HepG2 (cell line): ENCODE measurements at regions not wholly inside any gene's neighbourhood (a gene's known extent, or its start where the extent isn't known, plus 50 kb on each side); places are given as distances from the start of the nearest gene placed in this dataset.

Source experiments
- ATAC-seq: fragments of 200-7000 bp; cut with Tn5 transposase; 3 replicates; pipeline ENCODE4 v1.9.1; 2020; ENCODE audit warnings: mild to moderate bottlenecking, moderate library complexity
- BruUV-seq: library from RNA; stranded (reverse); fragments of 400-500 nt; replicated peaks from 2 replicates; lab custom pipeline; 2021; lab: Mats Ljungman, UMichigan
- CTCF ChIA-PET: fragments of 300-600 bp; formaldehyde crosslinking; extraction: SDS; loops from one replicate; lab custom pipeline; 2021; ENCODE audit warnings: low total read pairs, inconsistent platforms, low intra/inter-chr PET ratio; lab: Yijun Ruan, JAX
- POLR2A ChIA-PET: fragments of 350-600 bp; sonication (Branson Sonifier 250); formaldehyde crosslinking; loops from one replicate; lab custom pipeline; 2020; ENCODE audit warnings: antibody characterized with exemption, inconsistent platforms; lab: Yijun Ruan, JAX
- DNase-seq: peaks from one replicate; pipeline ENCODE4 v3.0.0-alpha.2; 2015; ENCODE audit warnings: low spot score
- FAIRE-seq: peaks from 3 replicates; lab custom pipeline; 2011; peaks lifted over from hg19 to GRCh38; lab: Jason Lieb, UNC
- H2AFZ ChIP-seq: one replicate; pipeline ENCODE4 v1.6.1; 2011; ENCODE audit warnings: low read length, inconsistent platforms
- H3K27ac ChIP-seq: fragments of 300-600 bp; 3 replicates; pipeline ENCODE4 v1.8.0; 2011; ENCODE audit warnings: mixed run types, mild to moderate bottlenecking, mixed read lengths, low read length, inconsistent platforms; ENCODE audit not compliant: insufficient read depth; ENCODE audit errors: extremely low read length
- H3K27me3 ChIP-seq, 2 experiments: fragments of 200-600 bp in 1 of 2; 2 replicates in 1 of 2; 3 replicates in 1 of 2; pipeline versions ENCODE4 v1.6.0 to v1.8.0; 2011; ENCODE audit warnings: low read length in 2 of 2, mild to moderate bottlenecking in 2 of 2, moderate library complexity in 2 of 2, inconsistent platforms in 1 of 2; ENCODE audit not compliant: insufficient read depth in 2 of 2, control insufficient read depth in 1 of 2
- H3K36me3 ChIP-seq, 2 experiments: fragments of 200-600 bp in 1 of 2; replicated peaks in 1 of 2; 2 replicates in 1 of 2; 3 replicates in 1 of 2; pipeline versions ENCODE4 v1.5.1 to v1.8.0; 2011; ENCODE audit warnings: low read length in 2 of 2, inconsistent platforms in 1 of 2; ENCODE audit not compliant: insufficient read depth in 2 of 2, control insufficient read depth in 1 of 2
- H3K4me1 ChIP-seq: 2 replicates; pipeline ENCODE4 v1.5.1; 2012; ENCODE audit warnings: low read length, inconsistent platforms; ENCODE audit not compliant: insufficient read depth
- H3K4me2 ChIP-seq: 2 replicates; pipeline ENCODE4 v1.6.0; 2011; ENCODE audit warnings: low read depth, low read length, inconsistent platforms
- H3K4me3 ChIP-seq, 3 experiments: fragments of 200-600 bp in 1 of 3; sonication (generic), shearing (Covaris generic) in 1 of 3; replicated peaks in 1 of 3; 2 replicates each; pipeline ENCODE4 v1.5.1; 2011 to 2016; ENCODE audit warnings: low read length in 3 of 3, inconsistent platforms in 2 of 3, low read depth in 2 of 3, mild to moderate bottlenecking in 2 of 3, control low read depth in 1 of 3, mixed read lengths in 1 of 3; ENCODE audit not compliant: insufficient read depth in 1 of 3
- H3K79me2 ChIP-seq: one replicate; pipeline ENCODE4 v1.6.1; 2011; ENCODE audit warnings: low read length, inconsistent platforms; ENCODE audit not compliant: insufficient read depth
- H3K9ac ChIP-seq: 2 replicates; pipeline ENCODE4 v1.6.0; 2011; ENCODE audit warnings: mild to moderate bottlenecking, low read depth, low read length, inconsistent platforms; ENCODE audit not compliant: insufficient read depth
- H3K9me3 ChIP-seq: 2 replicates; pipeline ENCODE4 v1.5.1; 2012; ENCODE audit warnings: mild to moderate bottlenecking, low read length
- H4K20me1 ChIP-seq: 2 replicates; pipeline ENCODE4 v1.6.0; 2011; ENCODE audit warnings: inconsistent platforms, mild to moderate bottlenecking, low read length, moderate library complexity; ENCODE audit not compliant: insufficient read depth
- HMGXB4 ChIP-seq, 2 experiments: sonication (generic) in 1 of 2; formaldehyde crosslinking in 1 of 2; IDR thresholded peaks; 2 replicates each; pipeline versions ENCODE4 v1.4.0 to v1.6.1; 2018 to 2020; ENCODE audit warnings: missing genetic modification reagents in 2 of 2, borderline replicate concordance in 1 of 2, low read depth in 1 of 2, mild to moderate bottlenecking in 1 of 2, missing biosample characterization in 1 of 2
- TMF1 ChIP-seq: sonication (generic); formaldehyde crosslinking; IDR thresholded peaks from 2 replicates; pipeline ENCODE4 v1.8.1; 2022; ENCODE audit warnings: low read depth, missing genetic modification reagents
- ZNF263 ChIP-seq: sonication (generic); formaldehyde crosslinking; IDR thresholded peaks from 2 replicates; pipeline ENCODE4 v1.4.0; 2020; ENCODE audit warnings: missing genetic modification reagents
- ZNF550 ChIP-seq: sonication (generic); formaldehyde crosslinking; IDR thresholded peaks from 2 replicates; pipeline ENCODE4 v1.4.0; 2020; ENCODE audit warnings: mild to moderate bottlenecking, missing genetic modification reagents, borderline replicate concordance
- ZNF570 ChIP-seq: sonication (generic); formaldehyde crosslinking; IDR thresholded peaks from 2 replicates; pipeline ENCODE4 v1.4.0; 2020; ENCODE audit warnings: mild to moderate bottlenecking, missing genetic modification reagents, borderline replicate concordance
- ZNF598 ChIP-seq: sonication (generic); formaldehyde crosslinking; IDR thresholded peaks from 2 replicates; pipeline ENCODE4 v1.5.1; 2020; ENCODE audit warnings: mild to moderate bottlenecking, missing genetic modification reagents, borderline replicate concordance
- ZNF629 ChIP-seq: sonication (generic); formaldehyde crosslinking; conservative IDR thresholded peaks from 2 replicates; pipeline ENCODE4 v1.5.0; 2020; ENCODE audit warnings: missing genetic modification reagents
- ZNF883 ChIP-seq: sonication (generic); formaldehyde crosslinking; IDR thresholded peaks from 2 replicates; pipeline ENCODE4 v1.5.1; 2020; ENCODE audit warnings: mild to moderate bottlenecking, missing genetic modification reagents; ENCODE audit errors: not compliant biosample characterization
- WGBS: methylation state at CpG from one replicate; pipeline ENCODE4 v1.1.6; 2017; ENCODE audit warnings: low lambda C conversion rate; 5-methylcytosine and 5-hydroxymethylcytosine counted together
- in situ Hi-C: cut with HindIII; loops from 2 replicates; pipeline ENCODE4 v1.10.0; 2017; ENCODE audit warnings: low pct_unique_long_range_greater_than_20kb; ENCODE audit not compliant: extremely low pct_ligation_motif_present
- intact Hi-C: fragments of 100-400 bp; cut with micrococcal nuclease; formaldehyde crosslinking; loops from one replicate; pipeline ENCODE4 v1.10.0; 2022; ENCODE audit not compliant: unreplicated experiment
- TF ChIP-seq, protein P1 (sequence below): sonication (generic); formaldehyde crosslinking; IDR thresholded peaks from 2 replicates; pipeline ENCODE4 v1.4.0; 2020; ENCODE audit warnings: missing genetic modification reagents, borderline replicate concordance
- TF ChIP-seq, protein P2 (sequence below): IDR thresholded peaks from 2 replicates; pipeline ENCODE4 v1.6.1; 2016; ENCODE audit warnings: low read depth, control low read depth
- TF ChIP-seq, protein P3 (sequence below): sonication (generic); formaldehyde crosslinking; IDR thresholded peaks from 2 replicates; pipeline ENCODE4 v1.8.0; 2022; ENCODE audit warnings: mild to moderate bottlenecking, missing genetic modification reagents, moderate library complexity

- ATAC-seq: no peak
Measured at GRCh38 chr10:118827053-118827452, 72.3 kb upstream of the CACUL1 start.

More at GRCh38 chr10:118827053-118827452, 72.3 kb upstream of the CACUL1 start:
- H3K4me1 ChIP-seq: peaks cover 5% of the 10 kb centered on the region; the same call in 1 of the 2 replicates
- WGBS: no CpG with 5 or more reads among the region's 1 CpG
- no peak overlapping the region for H2AFZ ChIP-seq
- H3K4me3 ChIP-seq: no peak overlapping the region
- DNase-seq (no peak), FAIRE-seq (no peak)
- in situ Hi-C loops (no loop called here), intact Hi-C loops (no loop called here)
- TF ChIP-seq, protein P1, sequence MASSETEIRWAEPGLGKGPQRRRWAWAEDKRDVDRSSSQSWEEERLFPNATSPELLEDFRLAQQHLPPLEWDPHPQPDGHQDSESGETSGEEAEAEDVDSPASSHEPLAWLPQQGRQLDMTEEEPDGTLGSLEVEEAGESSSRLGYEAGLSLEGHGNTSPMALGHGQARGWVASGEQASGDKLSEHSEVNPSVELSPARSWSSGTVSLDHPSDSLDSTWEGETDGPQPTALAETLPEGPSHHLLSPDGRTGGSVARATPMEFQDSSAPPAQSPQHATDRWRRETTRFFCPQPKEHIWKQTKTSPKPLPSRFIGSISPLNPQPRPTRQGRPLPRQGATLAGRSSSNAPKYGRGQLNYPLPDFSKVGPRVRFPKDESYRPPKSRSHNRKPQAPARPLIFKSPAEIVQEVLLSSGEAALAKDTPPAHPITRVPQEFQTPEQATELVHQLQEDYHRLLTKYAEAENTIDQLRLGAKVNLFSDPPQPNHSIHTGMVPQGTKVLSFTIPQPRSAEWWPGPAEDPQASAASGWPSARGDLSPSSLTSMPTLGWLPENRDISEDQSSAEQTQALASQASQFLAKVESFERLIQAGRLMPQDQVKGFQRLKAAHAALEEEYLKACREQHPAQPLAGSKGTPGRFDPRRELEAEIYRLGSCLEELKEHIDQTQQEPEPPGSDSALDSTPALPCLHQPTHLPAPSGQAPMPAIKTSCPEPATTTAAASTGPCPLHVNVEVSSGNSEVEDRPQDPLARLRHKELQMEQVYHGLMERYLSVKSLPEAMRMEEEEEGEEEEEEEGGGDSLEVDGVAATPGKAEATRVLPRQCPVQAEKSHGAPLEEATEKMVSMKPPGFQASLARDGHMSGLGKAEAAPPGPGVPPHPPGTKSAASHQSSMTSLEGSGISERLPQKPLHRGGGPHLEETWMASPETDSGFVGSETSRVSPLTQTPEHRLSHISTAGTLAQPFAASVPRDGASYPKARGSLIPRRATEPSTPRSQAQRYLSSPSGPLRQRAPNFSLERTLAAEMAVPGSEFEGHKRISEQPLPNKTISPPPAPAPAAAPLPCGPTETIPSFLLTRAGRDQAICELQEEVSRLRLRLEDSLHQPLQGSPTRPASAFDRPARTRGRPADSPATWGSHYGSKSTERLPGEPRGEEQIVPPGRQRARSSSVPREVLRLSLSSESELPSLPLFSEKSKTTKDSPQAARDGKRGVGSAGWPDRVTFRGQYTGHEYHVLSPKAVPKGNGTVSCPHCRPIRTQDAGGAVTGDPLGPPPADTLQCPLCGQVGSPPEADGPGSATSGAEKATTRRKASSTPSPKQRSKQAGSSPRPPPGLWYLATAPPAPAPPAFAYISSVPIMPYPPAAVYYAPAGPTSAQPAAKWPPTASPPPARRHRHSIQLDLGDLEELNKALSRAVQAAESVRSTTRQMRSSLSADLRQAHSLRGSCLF: no peak
- TF ChIP-seq, protein P2, sequence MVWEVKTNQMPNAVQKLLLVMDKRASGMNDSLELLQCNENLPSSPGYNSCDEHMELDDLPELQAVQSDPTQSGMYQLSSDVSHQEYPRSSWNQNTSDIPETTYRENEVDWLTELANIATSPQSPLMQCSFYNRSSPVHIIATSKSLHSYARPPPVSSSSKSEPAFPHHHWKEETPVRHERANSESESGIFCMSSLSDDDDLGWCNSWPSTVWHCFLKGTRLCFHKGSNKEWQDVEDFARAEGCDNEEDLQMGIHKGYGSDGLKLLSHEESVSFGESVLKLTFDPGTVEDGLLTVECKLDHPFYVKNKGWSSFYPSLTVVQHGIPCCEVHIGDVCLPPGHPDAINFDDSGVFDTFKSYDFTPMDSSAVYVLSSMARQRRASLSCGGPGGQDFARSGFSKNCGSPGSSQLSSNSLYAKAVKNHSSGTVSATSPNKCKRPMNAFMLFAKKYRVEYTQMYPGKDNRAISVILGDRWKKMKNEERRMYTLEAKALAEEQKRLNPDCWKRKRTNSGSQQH (CRISPR knock-in tag): no peak
- TF ChIP-seq ZNF550 (CRISPR knock-in tag): no peak
- TF ChIP-seq, protein P3, sequence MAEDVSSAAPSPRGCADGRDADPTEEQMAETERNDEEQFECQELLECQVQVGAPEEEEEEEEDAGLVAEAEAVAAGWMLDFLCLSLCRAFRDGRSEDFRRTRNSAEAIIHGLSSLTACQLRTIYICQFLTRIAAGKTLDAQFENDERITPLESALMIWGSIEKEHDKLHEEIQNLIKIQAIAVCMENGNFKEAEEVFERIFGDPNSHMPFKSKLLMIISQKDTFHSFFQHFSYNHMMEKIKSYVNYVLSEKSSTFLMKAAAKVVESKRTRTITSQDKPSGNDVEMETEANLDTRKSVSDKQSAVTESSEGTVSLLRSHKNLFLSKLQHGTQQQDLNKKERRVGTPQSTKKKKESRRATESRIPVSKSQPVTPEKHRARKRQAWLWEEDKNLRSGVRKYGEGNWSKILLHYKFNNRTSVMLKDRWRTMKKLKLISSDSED (CRISPR knock-in tag): no peak
- TF ChIP-seq ZNF570: no peak
- TF ChIP-seq HMGXB4 (CRISPR knock-in tag; IDR thresholded peaks at IDR 0.05; ENCODE audit: borderline replicate concordance in 1 of 2, low read depth in 1 of 2): no peak
- TF ChIP-seq ZNF883 (CRISPR knock-in tag): no peak
- no peak for TF ChIP-seq ZNF263 (CRISPR knock-in tag)
- TF ChIP-seq ZNF629 (CRISPR knock-in tag): no peak
- no peak for TF ChIP-seq TMF1 (CRISPR knock-in tag)
- TF ChIP-seq ZNF598 (CRISPR knock-in tag): no peak
- no peaks in the 10 kb centered on the region for H3K9me3 ChIP-seq
- no TSS peak for BruUV-seq
- no peaks in the 10 kb centered on the region for H3K36me3 ChIP-seq
- ChIA-PET CTCF (no interaction called here), POLR2A (no interaction called here)
- H4K20me1 ChIP-seq: no peaks in the 10 kb centered on the region
- H3K9ac ChIP-seq: no peak overlapping the region
- peaks cover 0 to 9% of the 10 kb centered on the region in 2 experiments; a peak in 1 of 5 replicates for H3K27me3 ChIP-seq
- H3K79me2 ChIP-seq: no peaks in the 10 kb centered on the region
- H3K4me2 ChIP-seq: no peak overlapping the region
- no peak overlapping the region for H3K27ac ChIP-seq
